CD4-positive, alpha-beta T cell treated with Interferon alpha-2 for 1 hour (primary cell): ENCODE measurements at regions not wholly inside any gene's neighbourhood (a gene's known extent, or its start where the extent isn't known, plus 50 kb on each side); places are given as distances from the start of the nearest gene placed in this dataset.
"Not testable (repeated sequence)": the region's sequence is repeated elsewhere in the genome, so short reads cannot be mapped to it uniquely, and the experiment has no call there.

ENCODE experiments used
- DNase-seq, 2 donors: peaks; one replicate each; pipeline ENCODE4 v3.0.0-alpha.2; 2020 to 2022

DNA sequence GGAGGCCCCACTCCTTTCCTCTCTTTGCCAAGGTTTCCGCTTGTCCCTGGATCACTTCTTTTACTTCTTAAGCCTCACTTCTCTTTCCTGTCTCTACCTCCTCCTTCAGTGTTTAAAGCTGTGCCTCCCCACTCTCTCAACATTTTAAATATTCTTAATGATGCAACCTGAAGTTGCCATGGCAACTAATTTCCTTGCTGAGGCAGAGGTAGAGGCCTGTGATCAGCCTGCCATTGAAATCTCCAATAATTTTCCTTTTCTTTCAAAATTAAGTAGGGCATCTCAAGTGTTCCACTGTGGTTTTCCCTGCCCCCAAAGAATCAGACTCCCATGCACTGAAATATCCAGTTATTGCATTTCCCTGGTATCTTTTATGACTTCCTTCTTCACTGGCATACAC lies 108.6 kb upstream of the VRK1 start:
- no peak for DNase-seq

- DNase-seq = no peak
These were observed 106.3 kb upstream of the VRK1 start for GRCh38 chr14:96690713-96691383.

GRCh38 chr14:96693252-96693820 lies 103.8 kb upstream of the VRK1 start:
- DNase-seq = no peak

- no peak for DNase-seq
These were observed 103.2 kb upstream of the VRK1 start for GRCh38 chr14:96693987-96694386.

DNA sequence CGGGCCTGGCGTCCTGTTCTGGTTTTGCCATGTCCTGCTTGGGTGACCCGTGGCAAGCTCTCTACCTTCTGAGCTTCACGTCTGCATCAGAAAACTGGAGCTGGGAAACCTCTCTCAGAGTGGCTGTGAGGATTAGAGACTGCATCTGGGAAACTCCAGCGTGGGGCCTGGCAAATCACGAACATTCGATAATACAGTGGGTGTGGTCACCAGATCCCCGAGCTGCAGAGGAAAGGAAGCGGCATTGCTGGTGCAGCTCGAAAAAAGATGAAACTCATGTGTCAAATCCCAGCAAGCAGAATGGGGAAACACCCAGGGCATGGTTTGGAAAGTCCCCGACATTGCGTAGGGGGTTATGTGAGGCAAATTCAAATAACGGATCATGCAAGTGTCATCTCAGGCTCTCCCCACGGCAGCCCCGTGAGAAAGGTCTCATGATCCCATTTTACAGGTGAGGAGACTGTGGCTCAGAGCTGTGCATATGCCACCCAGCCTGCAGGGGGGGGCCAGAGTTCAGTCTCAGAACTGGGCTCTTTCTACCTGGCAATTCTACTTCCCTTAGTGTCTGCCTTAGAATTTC lies 98.1 kb upstream of the VRK1 start:
- DNase-seq = peak in 1 of 2 donors; percentile 8

GRCh38 chr14:96699666-96700065 lies 97.5 kb upstream of the VRK1 start:
- no peak for DNase-seq

DNA sequence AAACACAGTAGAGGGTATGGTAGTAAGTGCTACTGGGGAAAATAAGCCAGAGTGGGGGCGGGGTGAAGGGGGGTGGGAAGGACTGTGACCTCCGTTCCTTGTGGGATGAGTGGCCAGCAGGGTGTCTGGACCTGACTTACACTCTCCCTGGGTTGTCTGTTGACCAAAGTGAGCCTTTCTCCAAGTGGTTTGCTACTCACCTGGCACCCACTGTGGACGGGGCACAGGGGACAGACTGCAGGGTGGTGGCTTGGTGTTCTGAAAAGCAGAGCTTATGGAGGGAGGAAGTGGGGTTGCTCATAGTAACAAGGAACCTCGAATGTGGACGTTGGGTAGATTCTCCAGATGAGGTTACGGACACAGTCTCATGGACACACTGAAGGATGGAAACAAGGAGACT lies 94.4 kb upstream of the VRK1 start:
- no peak for DNase-seq

- no peak for DNase-seq
These were observed 91.6 kb upstream of the VRK1 start for GRCh38 chr14:96705422-96706092.

DNA sequence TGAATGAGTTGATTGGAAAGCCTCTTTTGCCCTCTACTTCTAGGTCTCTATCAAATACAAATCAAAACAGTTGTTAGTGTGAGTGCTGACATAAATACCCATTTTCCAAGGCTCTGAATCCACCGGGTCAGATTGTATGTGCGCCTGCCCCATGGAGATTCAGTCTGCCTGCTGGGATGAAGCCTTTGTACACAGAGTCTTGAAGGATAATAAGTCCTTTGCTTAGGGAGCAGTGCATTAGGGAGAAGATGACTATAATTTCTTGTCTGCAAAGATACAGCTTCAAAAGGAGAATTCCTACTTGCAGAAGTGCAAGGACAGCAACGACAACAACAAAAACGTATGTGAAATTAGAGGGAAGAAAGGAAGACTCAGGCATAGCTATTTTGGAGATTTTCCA lies 90.3 kb upstream of the VRK1 start:
- DNase-seq = no peak

DNA sequence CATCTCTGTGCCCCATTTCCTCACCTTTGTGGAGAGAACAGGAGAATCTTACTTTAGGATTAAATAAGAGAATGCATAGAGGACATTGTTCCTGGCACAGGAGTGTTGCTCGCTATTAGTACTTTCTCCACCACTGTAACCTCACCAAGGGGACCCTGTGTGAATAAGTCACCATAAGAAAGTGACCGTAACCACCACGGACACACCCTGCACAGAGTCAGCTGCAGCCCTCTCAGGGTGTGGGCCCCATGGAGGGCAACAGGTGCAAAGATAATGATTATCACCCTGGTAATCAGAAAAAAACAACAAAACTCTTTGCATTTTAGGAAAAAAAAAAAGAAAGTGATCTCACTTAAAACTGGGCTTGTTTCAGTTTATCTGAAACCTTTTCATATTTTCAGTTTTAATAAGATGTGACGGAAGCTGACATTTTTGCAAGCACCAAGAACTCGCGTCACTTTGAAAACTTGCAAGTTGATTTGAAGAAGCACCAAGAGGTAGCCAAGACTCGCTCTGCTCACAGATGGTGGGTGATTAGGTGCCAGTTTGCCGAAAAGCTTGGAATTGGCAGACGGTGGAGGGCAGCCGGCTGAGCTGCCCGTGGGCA lies 87.0 kb upstream of the VRK1 start:
- DNase-seq = no peak

DNA sequence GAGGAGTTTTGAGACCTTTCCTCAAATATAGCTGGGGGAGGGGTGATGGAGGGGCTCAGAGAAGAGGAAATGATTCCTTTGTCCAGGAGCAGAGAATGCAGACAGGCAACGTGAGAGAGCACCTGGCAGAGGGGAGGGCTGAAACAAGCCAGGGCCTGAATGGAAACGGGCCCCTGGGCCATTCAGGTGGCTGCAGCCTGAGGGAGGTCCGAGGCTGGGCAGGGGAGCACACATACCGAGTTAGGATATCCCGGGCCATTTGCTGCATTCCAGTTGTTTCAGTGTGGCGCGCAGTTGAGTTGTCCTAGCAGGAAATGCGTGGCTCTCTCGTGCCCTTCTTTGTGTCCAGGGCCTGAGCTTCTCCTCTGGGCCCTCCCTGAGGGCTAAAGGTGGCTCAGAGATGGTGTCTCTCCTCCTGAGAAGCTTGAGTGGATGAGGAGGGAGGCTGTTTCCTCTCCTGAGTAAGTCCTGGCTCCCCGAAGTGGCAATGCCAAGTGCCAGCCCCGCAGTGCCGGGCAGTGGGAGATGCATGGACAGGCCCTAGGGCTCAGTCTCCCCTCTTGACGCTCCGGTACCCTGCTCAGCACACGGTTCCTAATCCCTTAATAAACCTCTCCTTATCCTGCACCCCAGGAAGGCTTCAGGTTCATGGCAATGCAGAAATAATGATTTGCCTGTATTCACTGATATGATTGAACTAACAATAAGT lies 85.5 kb upstream of the VRK1 start:
- DNase-seq = no peak

DNA sequence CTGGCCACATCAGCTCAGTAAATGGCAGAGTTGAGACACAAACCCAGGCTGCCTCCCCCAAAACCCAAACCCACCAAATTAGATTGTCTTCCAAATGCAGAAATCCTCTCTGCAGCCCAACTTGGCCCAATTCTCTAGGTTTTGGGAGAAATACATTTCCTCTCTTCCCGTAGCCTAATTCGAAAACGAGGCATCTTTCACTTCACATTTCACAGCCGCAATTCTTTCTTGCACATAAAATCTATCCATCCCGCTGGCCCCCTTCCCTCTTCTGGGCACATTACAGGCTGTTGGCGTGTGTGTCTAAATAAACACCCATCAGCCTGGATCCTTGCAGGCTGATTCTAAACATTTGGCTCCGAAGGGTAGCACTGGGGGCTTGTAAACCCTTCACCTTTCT lies 83.8 kb upstream of the VRK1 start:
- no peak for DNase-seq

GRCh38 chr14:96714537-96714936 lies 82.6 kb upstream of the VRK1 start:
- not testable (repeated sequence) for DNase-seq

GRCh38 chr14:96717116-96717515 lies 80.1 kb upstream of the VRK1 start:
- no peak for DNase-seq

- DNase-seq = no peak
These were observed 78.8 kb upstream of the VRK1 start for GRCh38 chr14:96718407-96718806.

- DNase-seq = not testable (repeated sequence)
These were observed 76.5 kb upstream of the VRK1 start for GRCh38 chr14:96720702-96721101.

DNA sequence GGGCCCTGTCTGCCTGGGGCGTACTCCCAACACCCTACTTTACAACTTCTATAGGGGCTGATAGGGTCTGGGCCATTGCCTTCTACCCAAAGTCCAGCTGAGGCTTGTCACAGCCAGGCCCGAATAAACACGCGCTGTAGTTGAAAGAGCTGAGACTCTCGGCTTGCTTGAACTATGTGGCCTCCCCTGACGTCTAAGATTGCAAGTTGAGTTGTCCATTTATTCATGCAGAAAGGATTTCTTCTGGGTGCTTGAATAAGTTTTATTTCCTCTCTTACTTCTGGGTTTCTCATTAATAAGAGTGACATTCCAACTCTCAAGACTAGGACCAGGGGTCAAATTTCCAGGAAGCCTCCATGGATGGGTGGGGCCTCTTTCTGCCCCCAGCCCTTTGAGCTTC lies 74.4 kb upstream of the VRK1 start:
- DNase-seq = no peak

DNA sequence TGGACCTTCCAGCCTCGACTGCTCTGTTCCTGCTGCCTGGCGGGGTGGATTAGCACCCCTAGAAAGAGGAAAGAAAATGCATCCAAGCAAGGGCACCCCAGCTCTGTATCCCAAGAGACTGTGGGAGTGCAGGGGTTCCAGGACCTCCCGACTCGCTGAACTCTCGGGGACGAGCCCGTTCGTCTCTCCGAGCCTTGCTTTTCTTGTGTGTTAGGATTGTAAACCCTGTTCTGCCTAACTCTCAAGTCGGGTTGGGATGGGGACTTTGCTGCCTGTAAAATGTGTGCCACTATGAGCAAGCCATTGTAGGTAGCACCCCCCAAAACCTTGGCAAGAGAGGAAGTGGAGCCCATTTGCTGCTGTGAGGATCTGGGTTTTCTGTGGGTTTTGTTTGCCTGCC lies 73.2 kb upstream of the VRK1 start:
- DNase-seq = no peak

- DNase-seq = no peak
These were observed 72.0 kb upstream of the VRK1 start for GRCh38 chr14:96725232-96725631.

DNA sequence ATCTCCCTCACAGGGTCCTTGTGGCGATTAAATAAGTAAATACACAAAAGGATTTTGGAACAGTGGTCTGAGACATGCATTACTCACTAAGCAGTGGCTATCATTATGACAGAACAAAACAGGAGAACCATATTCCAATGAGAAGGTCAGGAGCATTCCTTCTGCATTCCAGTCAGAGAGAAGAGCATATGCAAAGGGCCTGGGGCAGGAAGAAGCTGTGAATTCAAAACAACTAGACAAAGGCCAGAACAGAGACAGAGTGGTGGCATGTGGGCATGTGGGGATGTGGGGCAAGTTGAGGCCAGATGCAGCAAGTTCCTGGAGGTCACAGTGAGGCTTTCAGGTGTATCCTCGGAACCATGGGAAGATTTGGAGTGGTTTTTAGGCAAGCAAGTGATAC lies 70.1 kb upstream of the VRK1 start:
- no peak for DNase-seq

DNA sequence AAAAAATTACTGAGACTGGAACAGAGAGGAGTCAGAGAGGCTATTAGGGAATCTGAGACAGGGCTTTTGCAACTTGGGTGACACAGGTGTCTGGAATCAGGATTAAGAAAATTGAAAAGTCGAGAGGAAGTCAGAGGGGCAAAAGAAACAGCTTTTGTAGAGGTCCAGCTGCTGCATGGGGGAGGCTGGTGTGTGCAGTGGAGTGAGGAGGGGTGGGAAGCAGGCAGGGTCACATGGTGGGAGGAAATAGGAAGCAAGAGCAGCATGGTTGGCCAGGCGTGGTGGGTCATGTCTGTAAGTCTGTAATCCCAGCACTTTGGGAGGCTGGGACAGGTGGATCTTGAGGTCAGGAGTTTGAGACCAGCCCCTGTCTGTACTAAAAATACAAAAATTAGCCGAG lies 69.7 kb upstream of the VRK1 start:
- no peak for DNase-seq

DNA sequence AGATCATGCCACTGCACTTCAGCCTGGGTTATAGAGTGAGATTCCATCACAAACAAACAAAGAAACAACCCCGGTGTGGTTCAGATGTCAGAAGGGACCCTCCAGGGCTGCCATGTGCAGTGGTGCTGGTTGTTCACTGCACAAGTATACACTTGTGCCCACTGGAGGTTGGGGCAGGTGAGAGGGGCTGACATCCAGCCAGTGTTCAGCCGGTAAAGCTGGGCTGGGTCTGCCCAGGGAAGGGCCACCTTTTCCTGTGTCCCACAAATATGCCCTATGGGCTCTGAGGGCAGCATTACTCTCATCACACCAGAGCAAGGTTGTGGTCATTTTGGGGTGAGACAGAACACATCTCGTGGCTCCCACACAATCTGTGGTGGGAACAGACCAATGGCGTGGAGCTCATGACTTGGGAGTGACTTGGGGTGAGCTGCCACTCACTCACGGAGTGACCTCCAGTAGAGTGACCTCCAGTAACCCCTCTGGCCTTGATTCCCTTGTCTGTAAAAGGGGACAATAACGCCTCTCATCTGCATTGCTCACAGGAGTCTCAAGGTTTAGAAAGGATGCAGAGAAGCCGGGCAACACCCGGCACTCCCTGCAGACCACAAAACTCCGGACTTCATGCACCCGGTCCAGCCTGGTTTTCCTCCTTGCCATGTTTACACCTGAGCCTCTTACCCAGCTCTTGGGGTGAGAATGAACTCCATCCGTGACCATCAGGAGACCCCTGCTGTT lies 69.0 kb upstream of the VRK1 start:
- DNase-seq = no peak
